ENCODE measurements at regions not wholly inside any gene's neighbourhood (a gene's known extent, or its start where the extent isn't known, plus 50 kb on each side); places are given as distances from the start of the nearest gene placed in this dataset.

DNA sequence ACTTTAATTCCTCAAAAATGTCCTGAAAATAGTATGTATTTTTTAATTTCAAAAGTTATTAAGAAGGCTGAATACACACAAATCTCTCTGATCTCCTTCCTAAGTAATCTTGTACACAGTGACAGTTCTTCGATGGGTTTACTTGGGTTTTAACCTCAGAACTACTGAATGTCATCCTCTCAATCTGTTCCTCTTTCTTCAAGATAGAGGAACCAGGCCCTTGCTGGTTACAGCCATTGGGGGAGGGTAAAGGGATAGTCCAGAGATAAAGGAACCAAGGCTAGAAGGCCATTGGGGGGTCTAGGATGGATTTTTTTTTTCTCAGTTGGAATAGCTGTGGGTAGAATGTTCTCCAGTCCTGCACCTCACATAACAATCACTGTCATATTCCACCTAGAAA, 224.9 kb downstream of the SKIDA1 start:
- no peak overlapping the region for H3K9ac ChIP-seq (ENCODE audit: control insufficient read depth, insufficient read depth, low read length)
- H3K9me3 ChIP-seq (replicated peaks; ENCODE audit: control insufficient read depth, insufficient read depth, low read length): no peaks in the 10 kb centered on the region
- no peak overlapping the region for H3K4me2 ChIP-seq (ENCODE audit: control insufficient read depth, insufficient read depth)
- ChIA-PET SMC1A (ENCODE audit: uncharacterized antibody, unreplicated experiment) (no interaction called here), RAD21 (ENCODE audit: unreplicated experiment) (no interaction called here), POLR2A (interaction anchor here (0.6 kb wide), 1 partner anchor 107 kb away, joined by 5 read pairs; no protein-coding TSS in a partner anchor), CTCF (no interaction called here)
- BruUV-seq (replicated peaks): no TSS peak
- TF ChIP-seq SPI1 (IDR thresholded peaks at IDR 0.05; ENCODE audit: borderline replicate concordance, insufficient read depth, low read depth, low read length) (peak; percentile 73; the same call in 1 of the 2 replicates), ZNF24 (IDR thresholded peaks at IDR 0.05) (0 out of 2 replicates have a peak, but pooled peaks have one; percentile 21), KLF5 (IDR thresholded peaks at IDR 0.05; ENCODE audit: partially characterized antibody) (no peak)
- no peaks in the 10 kb centered on the region for H3K27me3 ChIP-seq (replicated peaks in 1 of 2; ENCODE audit: control insufficient read depth in 2 of 2, insufficient read depth in 2 of 2, low read length in 1 of 2)
- no peaks in the 10 kb centered on the region for H4K20me1 ChIP-seq (ENCODE audit: control insufficient read depth, insufficient read depth)
- in situ Hi-C loops (cut with MboI): no loop called here
- FAIRE-seq: no peak
- no peaks in the 10 kb centered on the region for H3K4me1 ChIP-seq (ENCODE audit: control insufficient read depth, insufficient read depth, low read length)
- H3K79me2 ChIP-seq (ENCODE audit: control insufficient read depth, insufficient read depth, low read length): no peaks in the 10 kb centered on the region
- no peak overlapping the region for H3K27ac ChIP-seq (ENCODE audit: control insufficient read depth, insufficient read depth)
- 59% methylated on average over 1 of the region's 1 CpG for WGBS (ENCODE audit: insufficient coverage, insufficient replicate concordance, low lambda C conversion rate, missing lambda C conversion rate)
- intact Hi-C loops (cut with micrococcal nuclease; ENCODE audit: unreplicated experiment): no loop called here
- ATAC-seq: peak; percentile 61
- H3K4me3 ChIP-seq: no peak overlapping the region
- H3K36me3 ChIP-seq (ENCODE audit: control insufficient read depth in 2 of 2, insufficient read depth in 2 of 2, low read length in 1 of 2): no peaks in the 10 kb centered on the region
- H2AFZ ChIP-seq (ENCODE audit: control insufficient read depth, low read depth, low read length): no peak overlapping the region
- no peak for DNase-seq (ENCODE audit: low read depth, low spot score)

DNA sequence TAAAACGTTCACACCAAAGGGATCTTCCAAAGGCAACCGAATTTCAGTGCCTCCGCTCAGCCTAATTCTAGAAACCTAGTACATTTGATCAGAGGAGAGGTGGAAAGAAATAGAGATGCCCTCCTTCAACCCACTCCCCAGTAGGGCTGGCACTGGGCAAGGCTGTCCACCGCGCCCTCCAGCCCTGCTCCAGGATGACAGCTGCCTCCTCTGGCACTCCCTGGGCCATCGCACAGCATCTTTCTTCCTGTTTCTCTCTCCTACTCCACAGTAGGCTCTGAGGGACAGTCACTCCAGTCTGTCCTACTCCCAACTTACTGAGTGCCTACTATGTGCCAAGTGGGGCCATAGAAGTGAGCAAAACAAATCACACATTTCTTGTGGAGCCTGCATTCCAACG, 226.2 kb downstream of the SKIDA1 start:
- POLR2A ChIA-PET: no interaction called here
- SMC1A ChIA-PET (ENCODE audit: uncharacterized antibody, unreplicated experiment): interaction anchor here (0.7 kb wide), 1 partner anchor 442 kb away, joined by 3 read pairs; no protein-coding TSS in a partner anchor
- no peak overlapping the region for H3K9ac ChIP-seq (ENCODE audit: control insufficient read depth, insufficient read depth, low read length)
- intact Hi-C loops (cut with micrococcal nuclease; ENCODE audit: unreplicated experiment) (no loop called here), in situ Hi-C loops (cut with MboI) (loop anchor here (25.0 kb wide), 1 partner anchor 188 kb away; no protein-coding TSS in a partner anchor)
- no peak overlapping the region for H3K27ac ChIP-seq (ENCODE audit: control insufficient read depth, insufficient read depth)
- no peaks in the 10 kb centered on the region for H3K79me2 ChIP-seq (ENCODE audit: control insufficient read depth, insufficient read depth, low read length)
- CTCF ChIA-PET: no interaction called here
- no peak overlapping the region for H3K4me3 ChIP-seq
- no peak overlapping the region for H3K4me2 ChIP-seq (ENCODE audit: control insufficient read depth, insufficient read depth)
- no peak for FAIRE-seq
- ATAC-seq: no peak
- H3K27me3 ChIP-seq (replicated peaks in 1 of 2; ENCODE audit: control insufficient read depth in 2 of 2, insufficient read depth in 2 of 2, low read length in 1 of 2): no peaks in the 10 kb centered on the region
- no peaks in the 10 kb centered on the region for H4K20me1 ChIP-seq (ENCODE audit: control insufficient read depth, insufficient read depth)
- no peaks in the 10 kb centered on the region for H3K4me1 ChIP-seq (ENCODE audit: control insufficient read depth, insufficient read depth, low read length)
- TF ChIP-seq CEBPB (IDR thresholded peaks at IDR 0.05; ENCODE audit: borderline replicate concordance in 1 of 2, low read depth in 2 of 2, low read length in 2 of 2) (no peak), TBL1XR1 (IDR thresholded peaks at IDR 0.05; ENCODE audit: low read depth, low read length) (no peak), ZSCAN29 (IDR thresholded peaks at IDR 0.05) (no peak), YY1 (IDR thresholded peaks at IDR 0.05; ENCODE audit: low read depth, low read length) (no peak), ZZZ3 (IDR thresholded peaks at IDR 0.05; ENCODE audit: control insufficient read depth, insufficient read length, low read depth) (no peak), CBX3 (IDR thresholded peaks at IDR 0.05; ENCODE audit: borderline replicate concordance, low read depth) (no peak), MTA2 (IDR thresholded peaks at IDR 0.05; ENCODE audit: low read depth) (no peak), FOXK2 (IDR thresholded peaks at IDR 0.05) (no peak), TARDBP (IDR thresholded peaks at IDR 0.05; ENCODE audit: borderline replicate concordance) (no peak), NFYB (IDR thresholded peaks at IDR 0.05; ENCODE audit: insufficient read depth, low read depth, low read length) (no peak)
- TF ChIP-seq, protein P1, sequence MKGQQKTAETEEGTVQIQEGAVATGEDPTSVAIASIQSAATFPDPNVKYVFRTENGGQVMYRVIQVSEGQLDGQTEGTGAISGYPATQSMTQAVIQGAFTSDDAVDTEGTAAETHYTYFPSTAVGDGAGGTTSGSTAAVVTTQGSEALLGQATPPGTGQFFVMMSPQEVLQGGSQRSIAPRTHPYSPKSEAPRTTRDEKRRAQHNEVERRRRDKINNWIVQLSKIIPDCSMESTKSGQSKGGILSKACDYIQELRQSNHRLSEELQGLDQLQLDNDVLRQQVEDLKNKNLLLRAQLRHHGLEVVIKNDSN (IDR thresholded peaks at IDR 0.05; ENCODE audit: borderline replicate concordance, extremely low read length, insufficient read depth, low read depth, low read length): no peak
- TF ChIP-seq, protein P2, sequence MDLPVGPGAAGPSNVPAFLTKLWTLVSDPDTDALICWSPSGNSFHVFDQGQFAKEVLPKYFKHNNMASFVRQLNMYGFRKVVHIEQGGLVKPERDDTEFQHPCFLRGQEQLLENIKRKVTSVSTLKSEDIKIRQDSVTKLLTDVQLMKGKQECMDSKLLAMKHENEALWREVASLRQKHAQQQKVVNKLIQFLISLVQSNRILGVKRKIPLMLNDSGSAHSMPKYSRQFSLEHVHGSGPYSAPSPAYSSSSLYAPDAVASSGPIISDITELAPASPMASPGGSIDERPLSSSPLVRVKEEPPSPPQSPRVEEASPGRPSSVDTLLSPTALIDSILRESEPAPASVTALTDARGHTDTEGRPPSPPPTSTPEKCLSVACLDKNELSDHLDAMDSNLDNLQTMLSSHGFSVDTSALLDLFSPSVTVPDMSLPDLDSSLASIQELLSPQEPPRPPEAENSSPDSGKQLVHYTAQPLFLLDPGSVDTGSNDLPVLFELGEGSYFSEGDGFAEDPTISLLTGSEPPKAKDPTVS (IDR thresholded peaks at IDR 0.05; ENCODE audit: low read depth, low read length): no peak
- TF ChIP-seq, protein P3, sequence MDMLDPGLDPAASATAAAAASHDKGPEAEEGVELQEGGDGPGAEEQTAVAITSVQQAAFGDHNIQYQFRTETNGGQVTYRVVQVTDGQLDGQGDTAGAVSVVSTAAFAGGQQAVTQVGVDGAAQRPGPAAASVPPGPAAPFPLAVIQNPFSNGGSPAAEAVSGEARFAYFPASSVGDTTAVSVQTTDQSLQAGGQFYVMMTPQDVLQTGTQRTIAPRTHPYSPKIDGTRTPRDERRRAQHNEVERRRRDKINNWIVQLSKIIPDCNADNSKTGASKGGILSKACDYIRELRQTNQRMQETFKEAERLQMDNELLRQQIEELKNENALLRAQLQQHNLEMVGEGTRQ (IDR thresholded peaks at IDR 0.05; ENCODE audit: borderline replicate concordance, low read depth, low read length): no peak
- 59% methylated on average over 7 of the region's 7 CpGs for WGBS (ENCODE audit: insufficient coverage, insufficient replicate concordance, low lambda C conversion rate, missing lambda C conversion rate)
- RAD21 ChIA-PET (ENCODE audit: unreplicated experiment): no interaction called here
- no peaks in the 10 kb centered on the region for H3K36me3 ChIP-seq (ENCODE audit: control insufficient read depth in 2 of 2, insufficient read depth in 2 of 2, low read length in 1 of 2)
- DNase-seq (ENCODE audit: low read depth, low spot score): no peak
- no peaks in the 10 kb centered on the region for H3K9me3 ChIP-seq (replicated peaks; ENCODE audit: control insufficient read depth, insufficient read depth, low read length)
- no TSS peak for BruUV-seq (replicated peaks)
- no peak overlapping the region for H2AFZ ChIP-seq (ENCODE audit: control insufficient read depth, low read depth, low read length)
